Memory B cell (primary cell): ENCODE measurements at regions not wholly inside any gene's neighbourhood (a gene's known extent, or its start where the extent isn't known, plus 50 kb on each side); places are given as distances from the start of the nearest gene placed in this dataset.
"Not testable (repeated sequence)": the region's sequence is repeated elsewhere in the genome, so short reads cannot be mapped to it uniquely, and the experiment has no call there.

Source experiments
- ATAC-seq: fragments of 150-1000 bp; cut with Tn5 transposase; 2 replicates; pipeline ENCODE4 v1.10.0; 2021; ENCODE audit warnings: low read depth, mild to moderate bottlenecking, moderate library complexity
- DNase-seq, 2 donors: peaks; one replicate each; pipeline ENCODE4 v3.0.0; 2022; ENCODE audit warnings: low spot score in 2 of 2
- H3K27ac Mint-ChIP-seq: one replicate; pipeline ENCODE4 v1.8.0; 2022; ENCODE audit warnings: mild to moderate bottlenecking, moderate library complexity, mixed read lengths
- H3K27me3 Mint-ChIP-seq: one replicate; pipeline ENCODE4 v1.8.0; 2022; ENCODE audit warnings: mixed read lengths
- H3K36me3 Mint-ChIP-seq: one replicate; pipeline ENCODE4 v1.8.0; 2022; ENCODE audit warnings: mild to moderate bottlenecking, mixed read lengths
- H3K4me1 Mint-ChIP-seq: one replicate; pipeline ENCODE4 v1.8.0; 2022; ENCODE audit warnings: mixed read lengths
- H3K4me3 Mint-ChIP-seq: one replicate; pipeline ENCODE4 v1.8.0; 2022; ENCODE audit warnings: mild to moderate bottlenecking, moderate library complexity, mixed read lengths
- H3K9me3 Mint-ChIP-seq: one replicate; pipeline ENCODE4 v1.8.0; 2022; ENCODE audit warnings: mixed read lengths

DNA sequence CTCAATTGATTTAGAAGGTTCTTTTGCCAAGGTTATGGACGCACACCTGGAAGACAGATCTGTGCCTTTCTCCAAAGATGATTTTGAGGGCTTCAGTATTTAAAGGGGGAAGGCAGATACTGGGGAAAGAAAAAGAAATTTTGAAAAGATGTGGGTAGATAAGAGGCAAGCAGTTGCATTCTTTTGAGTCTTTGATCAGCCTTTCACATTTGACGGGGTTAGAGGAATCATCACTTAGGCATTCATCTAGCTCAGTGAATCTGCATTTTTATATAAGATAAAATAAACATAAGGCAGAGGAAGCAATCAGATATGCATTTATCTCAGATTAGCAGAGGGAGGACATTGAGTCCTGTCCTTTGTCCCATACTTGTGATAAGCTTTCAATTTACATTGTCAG lies 243.4 kb upstream of the RAI14 start:
- Mint-ChIP-seq H3K4me3 (no peak overlapping the region), H3K4me1 (no peaks in the 10 kb centered on the region), H3K9me3 (no peaks in the 10 kb centered on the region), H3K27me3 (peaks cover 2% of the 10 kb centered on the region), H3K27ac (no peak overlapping the region), H3K36me3 (no peaks in the 10 kb centered on the region)
- DNase-seq = no peak
- no peak for ATAC-seq

DNA sequence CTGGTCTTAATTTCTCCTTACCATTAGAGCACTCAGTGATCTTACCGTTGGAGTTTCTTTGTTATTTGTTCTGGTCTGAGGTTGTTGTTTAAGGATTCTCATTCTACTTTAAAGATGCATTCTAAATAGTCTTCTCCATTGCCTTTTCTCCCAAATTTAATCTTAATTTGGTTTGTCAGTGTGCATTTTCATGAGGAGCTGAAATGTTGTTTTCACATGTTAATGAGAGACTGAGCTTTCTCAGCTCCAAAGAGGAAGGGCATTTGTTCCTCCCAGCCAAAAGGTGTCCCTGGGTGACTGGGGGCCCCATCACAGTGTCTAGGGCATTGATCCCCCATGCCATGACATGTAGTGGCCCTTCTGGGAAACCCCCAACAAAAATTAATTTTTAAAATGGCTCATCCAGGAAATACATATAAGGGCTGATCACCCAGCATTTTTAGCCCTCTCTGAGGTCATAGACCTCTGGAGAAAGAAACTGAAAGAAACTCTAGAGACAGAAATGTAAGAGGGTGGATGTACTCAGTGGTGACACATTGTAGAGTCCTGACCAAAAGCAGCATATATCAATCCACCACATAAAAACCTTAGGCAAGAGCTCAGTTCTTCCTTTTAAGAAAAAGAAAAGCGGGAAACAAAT lies 240.4 kb upstream of the RAI14 start:
- Mint-ChIP-seq H3K27me3 (peaks cover 2% of the 10 kb centered on the region), H3K4me1 (no peaks in the 10 kb centered on the region), H3K27ac (no peak overlapping the region), H3K36me3 (no peaks in the 10 kb centered on the region), H3K9me3 (no peaks in the 10 kb centered on the region), H3K4me3 (no peak overlapping the region)
- ATAC-seq (peak; percentile 35), DNase-seq (no peak)

DNA sequence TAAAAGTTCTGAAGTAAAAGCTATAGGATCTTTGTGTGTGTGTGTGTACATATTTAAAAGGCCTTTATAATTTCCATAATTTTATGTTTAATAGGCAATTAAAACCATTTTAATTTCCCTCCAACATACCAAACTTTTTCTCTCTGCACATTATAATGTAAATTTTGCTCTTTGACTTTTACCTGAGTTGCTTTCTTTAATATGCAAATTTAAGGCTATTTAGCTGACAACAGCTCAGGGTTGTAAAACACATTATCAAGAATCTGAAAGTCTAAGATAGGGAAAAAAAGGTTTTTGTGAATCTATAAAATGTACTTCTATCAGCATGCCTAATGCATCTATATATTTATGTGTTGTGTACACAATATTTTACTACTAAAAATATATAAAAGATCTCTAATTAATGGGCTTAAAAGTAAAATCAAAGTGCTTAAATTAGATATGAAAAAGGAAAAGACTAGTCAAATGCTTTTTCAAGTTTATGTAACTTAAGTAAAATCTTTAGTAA lies 239.6 kb upstream of the RAI14 start:
- no peaks in the 10 kb centered on the region for H3K9me3 Mint-ChIP-seq
- H3K4me1 Mint-ChIP-seq = no peaks in the 10 kb centered on the region
- DNase-seq (no peak), ATAC-seq (no peak)
- H3K36me3 Mint-ChIP-seq = no peaks in the 10 kb centered on the region
- H3K4me3 Mint-ChIP-seq = no peak overlapping the region
- peaks cover 2% of the 10 kb centered on the region for H3K27me3 Mint-ChIP-seq
- no peak overlapping the region for H3K27ac Mint-ChIP-seq

DNA sequence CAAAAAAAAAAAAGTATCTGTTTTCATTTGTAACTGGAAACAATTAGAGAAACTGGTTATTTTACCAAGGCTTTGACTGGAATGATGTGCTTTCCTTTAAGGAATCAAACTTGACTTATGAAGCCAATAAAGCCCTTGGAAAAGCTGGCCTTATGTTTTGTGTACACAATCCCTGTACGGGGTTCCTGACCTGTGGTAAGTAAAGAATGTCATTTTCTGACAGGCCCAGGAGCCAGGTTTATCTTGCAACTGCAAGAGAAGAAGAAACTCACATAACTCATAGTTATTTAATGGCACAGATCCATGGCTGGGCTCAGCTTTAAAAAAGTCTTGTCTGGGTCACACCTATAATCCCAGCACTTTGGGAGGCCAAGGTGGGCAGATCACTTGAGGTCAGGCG lies 235.9 kb upstream of the RAI14 start:
- H3K27me3 Mint-ChIP-seq, H3K27ac Mint-ChIP-seq, H3K36me3 Mint-ChIP-seq, H3K4me3 Mint-ChIP-seq, DNase-seq, ATAC-seq, H3K9me3 Mint-ChIP-seq, H3K4me1 Mint-ChIP-seq: not testable (repeated sequence)

DNA sequence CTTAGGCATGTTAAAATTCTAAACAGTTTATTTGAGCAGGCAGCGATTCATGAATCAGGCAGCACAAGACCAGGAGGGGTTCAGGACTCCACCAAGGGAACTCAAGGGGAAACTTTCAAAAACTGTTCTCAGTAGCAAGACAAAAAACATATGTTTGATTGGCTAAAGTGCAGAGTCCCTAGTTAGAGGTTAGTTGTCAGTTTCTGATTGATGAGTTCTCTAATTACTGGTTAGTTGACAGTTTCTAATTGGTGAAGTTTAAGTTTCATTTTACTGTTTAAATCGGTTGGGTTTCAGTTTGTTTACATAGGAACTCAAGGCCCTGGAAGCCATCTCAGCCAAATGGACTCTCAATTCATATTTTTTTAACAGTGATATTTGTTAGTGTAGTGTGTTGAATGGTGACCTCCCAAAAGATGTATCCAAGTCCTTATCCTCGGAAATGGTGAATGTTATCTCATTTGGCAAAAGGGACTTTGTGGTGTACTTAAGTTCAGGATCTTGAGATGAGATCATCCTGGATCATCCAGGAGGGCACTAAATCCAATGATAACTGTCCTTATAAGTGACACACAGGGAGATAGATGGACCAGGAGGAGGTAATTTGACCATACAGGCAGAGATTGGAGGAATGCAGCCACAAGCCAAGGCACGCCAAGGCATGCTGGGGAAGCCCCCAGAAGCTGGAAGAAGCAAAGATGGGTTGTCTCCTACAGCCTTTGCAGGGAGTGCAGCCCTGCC lies 219.2 kb upstream of the RAI14 start:
- no peaks in the 10 kb centered on the region for H3K4me1 Mint-ChIP-seq
- no peak overlapping the region for H3K4me3 Mint-ChIP-seq
- H3K36me3 Mint-ChIP-seq = no peaks in the 10 kb centered on the region
- H3K27ac Mint-ChIP-seq = no peak overlapping the region
- peaks cover 5% of the 10 kb centered on the region for H3K27me3 Mint-ChIP-seq
- DNase-seq = no peak
- H3K9me3 Mint-ChIP-seq = no peaks in the 10 kb centered on the region
- ATAC-seq = no peak

DNA sequence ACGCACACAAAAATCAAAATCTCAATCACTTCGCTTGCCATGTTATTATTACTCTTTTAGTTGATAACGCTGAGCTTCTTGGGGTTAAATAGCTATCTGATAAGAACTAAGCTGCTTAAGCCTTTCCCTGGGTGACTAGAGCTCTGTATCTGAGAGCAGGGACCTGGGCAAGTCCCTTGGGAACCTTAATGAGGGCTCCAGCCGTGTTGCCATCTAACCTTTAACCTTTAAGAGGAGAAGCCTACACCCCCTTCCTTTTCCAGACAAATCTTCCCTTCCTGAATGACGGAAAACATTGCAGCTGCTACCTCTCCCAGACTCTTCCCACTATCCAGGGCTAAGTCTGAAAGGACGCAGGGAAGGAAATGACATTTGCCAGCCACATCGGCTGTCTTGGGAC lies 216.5 kb upstream of the RAI14 start:
- no peaks in the 10 kb centered on the region for H3K36me3 Mint-ChIP-seq
- H3K27ac Mint-ChIP-seq = no peak overlapping the region
- no peak for ATAC-seq
- H3K4me1 Mint-ChIP-seq = no peaks in the 10 kb centered on the region
- H3K4me3 Mint-ChIP-seq = no peak overlapping the region
- no peaks in the 10 kb centered on the region for H3K9me3 Mint-ChIP-seq
- no peak for DNase-seq
- peaks cover 3% of the 10 kb centered on the region for H3K27me3 Mint-ChIP-seq

DNA sequence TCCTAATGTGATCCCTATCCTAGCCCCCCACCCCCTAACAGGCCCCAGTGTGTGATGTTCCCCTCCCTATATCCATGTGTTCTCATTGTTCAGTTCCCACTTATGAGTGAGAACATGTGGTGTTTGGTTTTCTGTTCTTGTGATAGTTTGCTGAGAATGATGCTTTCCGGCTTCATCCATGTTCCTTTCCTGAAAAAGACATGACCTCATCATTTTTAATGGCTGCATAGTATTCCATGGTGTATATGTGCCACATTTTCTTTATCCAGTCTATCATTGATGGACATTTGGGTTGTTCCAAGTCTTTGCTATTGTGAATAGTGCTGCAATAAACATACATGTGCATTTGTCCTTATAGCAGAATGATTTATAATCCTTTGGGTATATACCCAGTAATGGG lies 214.4 kb upstream of the RAI14 start:
- H3K9me3 Mint-ChIP-seq, DNase-seq, ATAC-seq, H3K27ac Mint-ChIP-seq, H3K4me3 Mint-ChIP-seq, H3K27me3 Mint-ChIP-seq, H3K4me1 Mint-ChIP-seq, H3K36me3 Mint-ChIP-seq: not testable (repeated sequence)

DNA sequence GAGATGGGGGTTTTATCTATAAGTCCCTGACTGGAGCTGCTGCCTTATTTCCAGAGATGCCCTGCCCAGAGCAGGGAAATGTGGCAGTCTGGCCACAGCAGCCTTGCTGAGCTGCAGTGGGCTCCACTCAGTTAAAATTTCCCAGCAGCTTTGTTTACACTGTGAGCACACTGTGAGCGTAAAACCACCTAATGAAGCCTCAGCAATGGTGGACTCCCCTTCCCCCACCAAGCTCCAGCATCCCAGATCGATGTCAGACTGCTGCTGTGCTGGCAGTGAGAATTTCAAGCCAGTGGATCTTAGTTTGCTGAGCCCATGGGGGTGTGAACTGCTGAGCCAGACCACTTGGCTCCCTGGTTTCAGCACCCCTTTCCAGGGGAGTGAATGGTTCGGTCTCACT lies 208.7 kb upstream of the RAI14 start:
- no peak overlapping the region for H3K27ac Mint-ChIP-seq
- DNase-seq (no peak), ATAC-seq (no peak)
- H3K4me1 Mint-ChIP-seq = no peaks in the 10 kb centered on the region
- no peak overlapping the region for H3K4me3 Mint-ChIP-seq
- H3K9me3 Mint-ChIP-seq = no peaks in the 10 kb centered on the region
- H3K36me3 Mint-ChIP-seq = no peaks in the 10 kb centered on the region
- H3K27me3 Mint-ChIP-seq = peaks cover 14% of the 10 kb centered on the region

DNA sequence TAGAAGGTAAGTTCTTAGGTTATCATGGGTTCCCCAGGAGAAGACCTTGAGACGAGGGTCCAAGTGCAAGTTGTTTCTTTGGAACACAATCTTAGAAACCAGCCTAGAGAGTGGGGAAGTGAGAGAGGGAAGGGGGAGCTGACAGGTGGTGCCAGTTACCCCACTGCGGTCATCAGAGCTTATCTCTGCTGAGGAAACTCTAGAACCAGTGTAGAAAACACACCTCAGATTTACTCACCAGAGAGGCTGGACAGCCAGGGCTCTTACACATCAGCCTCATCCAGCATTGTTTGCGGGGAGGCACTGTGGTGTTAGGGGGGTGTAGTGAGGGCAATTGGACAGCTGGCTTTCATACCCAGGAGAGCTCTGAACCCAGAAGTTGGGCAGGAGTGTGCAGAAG lies 206.5 kb upstream of the RAI14 start:
- ATAC-seq = no peak
- H3K4me1 Mint-ChIP-seq = no peaks in the 10 kb centered on the region
- no peaks in the 10 kb centered on the region for H3K36me3 Mint-ChIP-seq
- H3K27me3 Mint-ChIP-seq = peaks cover 18% of the 10 kb centered on the region
- no peaks in the 10 kb centered on the region for H3K9me3 Mint-ChIP-seq
- H3K27ac Mint-ChIP-seq = no peak overlapping the region
- no peak for DNase-seq
- H3K4me3 Mint-ChIP-seq = no peak overlapping the region

DNA sequence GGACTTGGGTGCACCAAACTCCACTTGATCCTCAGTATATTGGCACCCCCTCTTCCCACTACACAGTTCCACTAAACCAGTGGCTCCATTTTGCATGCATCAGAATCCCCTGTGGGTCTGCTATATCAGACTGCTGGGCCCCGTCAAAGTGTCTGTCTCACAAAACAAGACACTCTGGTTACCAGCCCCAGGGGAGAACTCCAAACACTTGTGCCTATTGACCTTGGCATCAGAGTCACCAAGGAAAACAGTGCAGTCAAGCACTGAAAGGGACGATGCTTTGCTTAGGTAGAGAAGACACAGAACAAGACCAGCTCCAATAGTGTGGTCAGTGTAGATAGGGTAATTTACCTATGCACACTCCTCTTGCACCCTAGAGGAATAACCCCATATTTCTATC lies 205.8 kb upstream of the RAI14 start:
- no peak for ATAC-seq

DNA sequence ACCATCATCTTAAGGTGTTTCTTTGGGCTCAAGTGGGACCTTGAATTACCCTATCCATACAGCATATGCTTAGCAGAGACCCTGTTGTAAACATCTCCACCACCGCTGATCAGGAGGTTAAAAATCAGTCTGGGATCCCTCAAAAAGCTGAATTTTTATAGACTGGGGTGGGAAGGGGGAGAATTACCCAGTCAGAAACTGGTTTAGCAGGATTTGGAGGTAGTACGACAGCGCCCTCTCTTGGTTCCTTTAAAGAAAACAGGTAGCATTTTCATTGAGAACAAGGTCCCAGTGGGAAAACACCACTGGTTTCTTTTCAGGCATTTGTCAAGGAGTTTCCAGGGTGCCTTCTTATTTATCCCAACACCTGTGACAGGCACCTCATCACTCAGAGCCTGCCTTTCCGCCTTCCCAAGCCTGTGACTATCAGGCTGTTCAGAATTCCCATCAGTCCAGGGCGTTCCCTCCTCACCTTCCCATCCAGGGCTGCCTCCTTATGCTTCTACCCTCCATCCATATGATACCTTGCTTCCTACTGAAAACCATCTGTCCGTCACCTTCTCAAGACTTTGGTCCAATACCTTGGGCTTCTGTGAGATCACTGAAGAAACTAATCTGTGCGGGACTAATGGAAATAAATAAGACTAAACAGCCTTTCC lies 203.8 kb upstream of the RAI14 start:
- DNase-seq (no peak), ATAC-seq (no peak)
- no peak overlapping the region for H3K4me3 Mint-ChIP-seq
- H3K4me1 Mint-ChIP-seq = no peaks in the 10 kb centered on the region
- peaks cover 19% of the 10 kb centered on the region for H3K27me3 Mint-ChIP-seq
- no peaks in the 10 kb centered on the region for H3K36me3 Mint-ChIP-seq
- H3K9me3 Mint-ChIP-seq = no peaks in the 10 kb centered on the region
- no peak overlapping the region for H3K27ac Mint-ChIP-seq

More for the DNA sequence above, 205.8 kb upstream of the RAI14 start:
- H3K27ac Mint-ChIP-seq = no peak overlapping the region
- no peaks in the 10 kb centered on the region for H3K4me1 Mint-ChIP-seq
- H3K36me3 Mint-ChIP-seq = no peaks in the 10 kb centered on the region
- H3K27me3 Mint-ChIP-seq = peaks cover 18% of the 10 kb centered on the region
- H3K4me3 Mint-ChIP-seq = no peak overlapping the region
- no peak for DNase-seq
- no peaks in the 10 kb centered on the region for H3K9me3 Mint-ChIP-seq

DNA sequence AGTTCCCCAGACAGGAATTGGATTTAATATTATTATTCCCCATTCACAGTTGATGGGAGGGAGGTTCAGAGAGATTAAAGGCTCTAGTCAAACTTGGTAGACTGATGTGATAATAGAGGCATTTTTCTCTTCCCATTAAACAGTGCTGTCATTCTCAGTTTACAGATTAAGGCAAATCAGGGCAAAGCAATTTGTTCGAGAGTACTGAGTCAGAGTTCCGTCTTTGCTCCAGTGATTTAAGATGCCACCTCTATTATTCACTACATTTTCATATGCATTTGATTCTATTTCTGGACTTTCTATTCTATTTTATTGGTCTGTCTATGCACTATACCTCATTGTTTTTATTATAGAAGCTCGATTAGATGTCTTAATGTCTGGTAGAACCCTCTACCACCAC lies 201.0 kb upstream of the RAI14 start:
- Mint-ChIP-seq H3K36me3 (no peaks in the 10 kb centered on the region), H3K4me1 (no peaks in the 10 kb centered on the region), H3K27me3 (peaks cover 16% of the 10 kb centered on the region), H3K9me3 (peaks cover 2% of the 10 kb centered on the region), H3K27ac (no peak overlapping the region), H3K4me3 (no peak overlapping the region)
- DNase-seq (no peak), ATAC-seq (no peak)

DNA sequence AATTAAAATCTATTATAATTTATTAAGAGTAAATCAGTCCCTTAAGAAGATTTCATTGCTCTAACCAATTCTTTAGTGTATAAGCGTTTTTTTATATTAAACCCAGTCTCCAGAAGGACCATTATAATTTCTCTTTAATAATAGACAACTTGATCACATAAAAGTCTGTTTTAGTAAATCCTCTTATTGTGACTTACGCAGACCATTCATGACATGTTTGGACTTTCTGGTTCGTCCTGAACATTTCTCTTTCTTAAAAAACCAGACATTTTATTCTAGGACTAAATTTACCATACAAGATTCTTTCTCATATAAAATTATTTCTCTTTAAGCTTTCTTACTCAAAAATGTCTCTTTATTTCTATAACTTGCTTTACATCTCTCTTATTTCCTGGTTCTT lies 196.2 kb upstream of the RAI14 start:
- Mint-ChIP-seq H3K36me3 (no peaks in the 10 kb centered on the region), H3K27me3 (peaks cover 2% of the 10 kb centered on the region), H3K9me3 (peaks cover 8% of the 10 kb centered on the region), H3K4me1 (peaks cover under 1% of the 10 kb centered on the region), H3K27ac (no peak overlapping the region), H3K4me3 (no peak overlapping the region)
- no peak for DNase-seq
- no peak for ATAC-seq

DNA sequence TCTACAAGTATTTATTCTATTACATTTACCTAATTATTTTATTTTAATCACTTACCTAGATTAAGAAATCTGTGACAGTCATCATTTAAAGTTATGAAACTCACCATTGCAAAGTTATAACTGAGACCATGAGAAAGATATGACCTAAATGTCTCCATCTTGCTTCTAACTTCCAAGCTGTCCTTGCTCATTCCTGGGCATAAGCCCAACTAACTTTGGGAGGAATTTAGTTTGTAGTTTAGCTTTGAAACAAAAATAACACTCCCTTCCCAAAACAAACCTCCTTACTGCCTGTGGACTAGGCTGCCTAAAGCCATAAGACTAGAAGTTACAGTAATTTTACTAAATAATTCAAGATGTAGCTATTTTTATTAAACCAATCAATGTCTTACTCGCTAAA lies 195.6 kb upstream of the RAI14 start:
- Mint-ChIP-seq H3K27ac (no peak overlapping the region), H3K4me3 (no peak overlapping the region), H3K9me3 (peaks cover 8% of the 10 kb centered on the region), H3K27me3 (peaks cover 2% of the 10 kb centered on the region), H3K4me1 (peaks cover 2% of the 10 kb centered on the region), H3K36me3 (no peaks in the 10 kb centered on the region)
- no peak for DNase-seq
- ATAC-seq = no peak
